Epithelial cell of proximal tubule (primary cell): ENCODE measurements at regions not wholly inside any gene's neighbourhood (a gene's known extent, or its start where the extent isn't known, plus 50 kb on each side); places are given as distances from the start of the nearest gene placed in this dataset.
"Not testable (repeated sequence)": the region's sequence is repeated elsewhere in the genome, so short reads cannot be mapped to it uniquely, and the experiment has no call there.

Experiments used
- DNase-seq: peaks from one replicate; pipeline ENCODE4 v3.0.0-alpha.2; 2011; ENCODE audit warnings: low read depth
- H3K4me3 ChIP-seq: 2 replicates; pipeline ENCODE4 v1.5.1; 2011; ENCODE audit warnings: low read depth, mild to moderate bottlenecking, low read length
- TF ChIP-seq, protein P1 (sequence below): conservative IDR thresholded peaks from 2 replicates; pipeline ENCODE4 v1.5.1; 2012; ENCODE audit warnings: low read depth, mild to moderate bottlenecking, low read length

DNA sequence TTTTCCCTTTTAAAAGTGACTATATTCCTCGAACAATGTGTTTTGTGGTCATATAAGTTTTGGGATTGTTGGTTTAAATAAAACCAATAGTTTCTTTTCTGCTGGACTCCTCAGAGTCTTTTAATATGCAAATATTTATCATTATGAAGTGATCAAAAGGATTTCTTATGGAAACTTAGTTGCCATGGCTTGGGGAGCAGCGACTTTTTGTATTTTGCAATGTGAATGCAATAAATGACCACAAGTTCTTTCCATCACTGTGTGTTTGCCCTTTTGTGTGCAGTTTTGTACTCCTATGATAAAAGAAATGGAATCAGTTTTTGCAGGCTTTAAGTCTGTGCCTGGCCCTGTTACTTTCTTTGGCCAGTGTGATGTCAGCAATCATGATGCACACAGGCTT, 68.5 kb upstream of the NUDT6 start:
- DNase-seq, result no peak
- TF ChIP-seq, protein P1, sequence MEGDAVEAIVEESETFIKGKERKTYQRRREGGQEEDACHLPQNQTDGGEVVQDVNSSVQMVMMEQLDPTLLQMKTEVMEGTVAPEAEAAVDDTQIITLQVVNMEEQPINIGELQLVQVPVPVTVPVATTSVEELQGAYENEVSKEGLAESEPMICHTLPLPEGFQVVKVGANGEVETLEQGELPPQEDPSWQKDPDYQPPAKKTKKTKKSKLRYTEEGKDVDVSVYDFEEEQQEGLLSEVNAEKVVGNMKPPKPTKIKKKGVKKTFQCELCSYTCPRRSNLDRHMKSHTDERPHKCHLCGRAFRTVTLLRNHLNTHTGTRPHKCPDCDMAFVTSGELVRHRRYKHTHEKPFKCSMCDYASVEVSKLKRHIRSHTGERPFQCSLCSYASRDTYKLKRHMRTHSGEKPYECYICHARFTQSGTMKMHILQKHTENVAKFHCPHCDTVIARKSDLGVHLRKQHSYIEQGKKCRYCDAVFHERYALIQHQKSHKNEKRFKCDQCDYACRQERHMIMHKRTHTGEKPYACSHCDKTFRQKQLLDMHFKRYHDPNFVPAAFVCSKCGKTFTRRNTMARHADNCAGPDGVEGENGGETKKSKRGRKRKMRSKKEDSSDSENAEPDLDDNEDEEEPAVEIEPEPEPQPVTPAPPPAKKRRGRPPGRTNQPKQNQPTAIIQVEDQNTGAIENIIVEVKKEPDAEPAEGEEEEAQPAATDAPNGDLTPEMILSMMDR, result no peak
- H3K4me3 ChIP-seq, result no peak overlapping the region

DNA sequence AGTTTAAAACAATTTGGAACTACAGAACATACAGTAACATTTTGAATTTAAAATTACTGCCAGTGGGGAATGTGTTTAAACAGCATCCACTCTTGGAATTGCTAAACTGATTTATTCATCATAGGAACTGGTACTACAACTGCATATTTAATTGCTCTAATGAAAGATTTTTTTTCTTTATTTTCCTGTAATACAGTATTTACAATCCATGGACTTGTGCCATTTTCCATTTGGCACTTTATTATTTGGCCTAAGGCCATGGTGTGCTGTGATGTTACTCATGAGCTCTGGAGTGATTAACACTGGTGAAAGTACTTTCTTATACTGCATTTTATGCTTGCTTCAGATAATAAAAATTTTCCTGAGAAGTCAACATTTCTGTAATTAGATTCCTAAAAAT, 69.7 kb upstream of the NUDT6 start:
- TF ChIP-seq, protein P1, result no peak

DNA sequence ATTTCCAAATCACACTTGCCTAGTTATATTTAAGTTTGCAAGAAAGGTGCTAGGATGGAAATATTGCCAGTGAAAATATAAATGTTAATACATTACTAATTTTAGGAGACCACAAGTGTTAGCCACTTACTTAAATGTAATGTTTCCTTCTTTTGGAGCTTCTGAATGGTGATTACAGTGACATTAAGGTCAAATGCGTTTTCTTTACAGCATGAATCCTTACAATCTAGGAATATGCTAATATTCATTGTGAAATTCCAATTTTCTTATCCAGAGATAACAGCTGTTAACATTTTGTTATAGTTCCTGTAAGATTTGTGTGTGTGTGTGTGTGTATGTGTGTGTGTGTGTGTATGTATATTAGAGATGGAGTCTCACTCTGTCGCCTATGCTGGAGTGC, 70.2 kb upstream of the NUDT6 start:
- H3K4me3 ChIP-seq, result no peak overlapping the region
- no peak for DNase-seq
- TF ChIP-seq, protein P1, result no peak

More for the DNA sequence above, 69.7 kb upstream of the NUDT6 start:
- H3K4me3 ChIP-seq, result no peak overlapping the region
- DNase-seq, result no peak

DNA sequence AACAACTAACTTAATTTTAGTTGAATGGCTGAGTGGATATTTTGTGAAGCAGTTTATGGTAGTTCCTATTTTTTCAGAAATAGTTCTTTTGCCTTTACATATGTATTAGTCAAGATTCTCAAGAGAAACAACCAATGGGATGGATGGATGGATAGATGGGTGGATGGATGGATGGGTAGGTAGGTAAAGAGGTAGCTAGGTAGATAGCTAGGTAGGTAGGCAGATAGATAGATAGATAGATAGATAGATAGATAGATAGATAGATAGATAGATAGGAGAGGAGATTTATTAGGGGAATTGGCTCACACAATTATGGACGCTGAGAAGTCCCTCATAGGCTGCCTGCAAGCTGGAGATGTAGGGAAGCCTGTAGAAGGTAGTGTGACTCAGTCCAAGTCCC, 74.0 kb upstream of the NUDT6 start:
- DNase-seq, result no peak
- H3K4me3 ChIP-seq, result no peak overlapping the region
- TF ChIP-seq, protein P1, result no peak

DNA sequence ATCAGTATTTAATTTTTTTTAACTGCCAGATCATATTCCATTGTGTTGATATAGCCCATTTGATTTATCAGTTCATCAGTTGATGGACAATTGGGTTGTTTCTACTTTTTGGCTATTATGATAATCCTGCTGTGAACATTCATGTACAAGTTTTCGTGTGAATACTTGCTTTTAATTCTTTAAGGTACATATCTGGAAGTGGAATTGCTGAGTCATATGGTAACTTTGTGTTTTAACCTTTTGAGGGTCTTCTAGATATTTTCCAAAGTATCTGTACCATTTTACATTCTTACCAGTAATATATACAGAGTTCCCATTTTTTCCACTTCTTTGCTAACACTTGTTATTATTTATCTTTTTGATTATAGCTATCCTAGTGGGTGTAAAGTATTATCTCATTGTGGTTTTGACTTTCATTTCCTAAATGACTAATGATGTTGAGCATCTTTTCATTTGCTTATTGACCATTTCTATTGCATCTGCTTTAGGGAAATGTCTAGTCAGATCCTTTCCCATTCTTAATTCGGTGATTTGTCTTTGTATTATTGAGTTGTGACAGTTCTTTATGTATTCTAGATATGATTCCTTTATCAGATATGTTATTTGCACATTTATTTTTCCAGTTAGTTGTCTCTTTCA, 75.2 kb upstream of the NUDT6 start:
- no peak overlapping the region for H3K4me3 ChIP-seq
- TF ChIP-seq, protein P1, result no peak
- no peak for DNase-seq

DNA sequence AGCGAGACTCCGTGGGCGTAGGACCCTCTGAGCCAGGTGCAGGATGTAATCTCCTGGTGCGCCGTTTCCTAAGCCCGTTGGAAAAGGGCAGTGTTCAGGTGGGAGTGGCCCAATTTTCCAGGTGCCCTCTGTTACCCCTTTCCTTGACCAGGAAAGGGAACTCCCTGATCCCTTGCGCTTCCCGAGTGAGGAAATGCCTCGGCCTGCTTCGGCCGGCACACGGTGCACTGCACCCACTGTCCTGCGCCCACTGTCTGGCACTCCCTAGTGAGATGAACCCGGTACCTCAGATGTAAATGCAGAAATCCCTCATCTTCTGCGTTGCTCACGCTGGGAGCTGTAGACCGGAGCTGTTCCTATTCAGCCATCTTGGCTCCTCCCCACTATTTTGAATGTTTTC, 81.7 kb upstream of the NUDT6 start:
- H3K4me3 ChIP-seq, DNase-seq: not testable (repeated sequence)

DNA sequence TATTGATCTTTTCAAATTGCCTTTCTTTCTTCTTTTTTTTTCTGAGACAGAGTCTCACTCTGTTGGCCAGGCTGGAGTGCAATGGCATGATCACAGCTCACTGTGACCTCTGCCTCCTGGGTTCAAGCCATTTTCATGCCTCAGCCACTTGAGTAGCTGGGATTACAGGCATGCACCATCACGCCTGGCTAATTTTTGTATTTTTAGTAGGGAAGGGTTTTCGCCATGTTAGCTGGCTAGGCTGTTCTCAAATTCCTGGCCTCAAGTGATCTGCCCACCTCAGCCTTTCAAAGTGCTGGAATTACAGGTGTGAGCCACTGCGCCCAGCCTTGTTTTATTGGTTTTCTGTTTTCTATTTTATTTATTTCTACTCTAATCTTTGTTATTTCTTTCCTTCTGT, 82.7 kb upstream of the NUDT6 start:
- peak; percentile 15 for DNase-seq
- H3K4me3 ChIP-seq, result not testable (repeated sequence)

DNA sequence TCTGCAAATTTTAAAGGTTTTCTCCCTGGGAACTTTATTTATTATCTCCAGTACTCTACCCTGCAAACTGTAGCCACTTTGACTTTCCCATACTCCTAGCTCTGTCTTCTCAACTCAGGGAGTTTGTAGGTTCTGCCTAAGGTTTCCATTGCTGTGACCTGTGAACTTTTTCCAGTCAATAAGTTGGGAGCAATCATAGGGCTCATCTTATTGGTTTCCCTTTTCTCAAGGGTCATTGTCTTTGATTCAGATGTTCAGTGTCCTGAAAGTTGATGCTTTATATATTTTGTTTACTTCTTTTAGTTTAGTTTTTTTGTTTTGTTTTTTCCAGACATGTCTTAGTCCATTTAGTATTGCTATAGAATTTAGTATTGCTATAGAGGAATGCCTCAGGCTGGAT, 85.3 kb upstream of the NUDT6 start:
- H3K4me3 ChIP-seq, result no peak overlapping the region
- no peak for DNase-seq
- TF ChIP-seq, protein P1, result no peak

DNA sequence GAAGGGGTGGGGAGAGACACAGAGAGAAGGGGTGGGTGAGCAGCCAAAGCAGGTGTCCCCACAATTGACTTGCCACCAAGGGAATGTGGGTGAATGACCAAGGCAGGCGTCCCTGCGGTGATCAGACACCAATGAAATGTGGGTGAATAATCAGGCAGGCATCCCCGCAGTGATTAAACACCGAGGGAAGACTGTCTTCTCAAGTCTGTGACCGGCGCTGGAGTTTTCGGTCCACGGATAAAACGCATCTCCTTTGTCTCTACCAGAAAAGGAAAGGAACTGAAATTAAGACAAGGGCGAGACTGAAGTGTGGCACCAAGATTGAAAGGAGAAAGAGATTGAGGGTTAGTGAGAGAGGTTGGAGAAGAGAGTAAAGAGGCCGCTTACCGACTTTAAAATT, 90.0 kb upstream of the NUDT6 start:
- DNase-seq, H3K4me3 ChIP-seq: not testable (repeated sequence)
